Epithelial cell of esophagus (primary cell): ENCODE measurements at regions not wholly inside any gene's neighbourhood (a gene's known extent, or its start where the extent isn't known, plus 50 kb on each side); places are given as distances from the start of the nearest gene placed in this dataset.

Experiments used
- DNase-seq: peaks from one replicate; pipeline ENCODE4 v3.0.0; 2010; ENCODE audit warnings: low read depth
- H3K4me3 ChIP-seq: 2 replicates; pipeline ENCODE4 v1.5.1; 2011; ENCODE audit warnings: mild to moderate bottlenecking, low read length, control low read depth
- TF ChIP-seq, protein P1 (sequence below): IDR thresholded peaks from 2 replicates; pipeline ENCODE4 v1.5.1; 2011; ENCODE audit warnings: low read depth, mild to moderate bottlenecking, low read length, control low read depth, inconsistent platforms; ENCODE audit not compliant: insufficient read depth; ENCODE audit errors: missing control alignments

DNA sequence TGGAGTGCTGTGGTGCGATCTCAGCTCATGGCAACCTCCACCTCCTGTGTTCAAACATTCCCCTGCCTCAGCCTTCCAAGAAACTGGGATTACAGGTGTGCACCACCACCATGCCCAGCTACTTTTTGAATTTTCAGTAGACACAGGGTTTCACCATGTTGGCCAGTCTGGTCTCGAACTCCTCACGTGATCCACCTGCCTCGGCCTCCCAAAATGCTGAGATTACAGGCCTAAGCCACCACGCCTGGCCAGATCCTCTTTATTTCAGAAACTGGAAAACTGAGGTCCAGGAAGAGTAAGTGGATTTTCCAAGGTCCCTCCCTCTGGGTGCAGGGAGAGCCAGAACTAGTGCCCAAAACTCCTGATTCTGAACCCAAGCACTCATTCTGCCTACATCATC lies 413.1 kb upstream of the AUTS2 start:
- TF ChIP-seq, protein P1, sequence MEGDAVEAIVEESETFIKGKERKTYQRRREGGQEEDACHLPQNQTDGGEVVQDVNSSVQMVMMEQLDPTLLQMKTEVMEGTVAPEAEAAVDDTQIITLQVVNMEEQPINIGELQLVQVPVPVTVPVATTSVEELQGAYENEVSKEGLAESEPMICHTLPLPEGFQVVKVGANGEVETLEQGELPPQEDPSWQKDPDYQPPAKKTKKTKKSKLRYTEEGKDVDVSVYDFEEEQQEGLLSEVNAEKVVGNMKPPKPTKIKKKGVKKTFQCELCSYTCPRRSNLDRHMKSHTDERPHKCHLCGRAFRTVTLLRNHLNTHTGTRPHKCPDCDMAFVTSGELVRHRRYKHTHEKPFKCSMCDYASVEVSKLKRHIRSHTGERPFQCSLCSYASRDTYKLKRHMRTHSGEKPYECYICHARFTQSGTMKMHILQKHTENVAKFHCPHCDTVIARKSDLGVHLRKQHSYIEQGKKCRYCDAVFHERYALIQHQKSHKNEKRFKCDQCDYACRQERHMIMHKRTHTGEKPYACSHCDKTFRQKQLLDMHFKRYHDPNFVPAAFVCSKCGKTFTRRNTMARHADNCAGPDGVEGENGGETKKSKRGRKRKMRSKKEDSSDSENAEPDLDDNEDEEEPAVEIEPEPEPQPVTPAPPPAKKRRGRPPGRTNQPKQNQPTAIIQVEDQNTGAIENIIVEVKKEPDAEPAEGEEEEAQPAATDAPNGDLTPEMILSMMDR = no peak
- no peak for DNase-seq
- H3K4me3 ChIP-seq = no peak overlapping the region

DNA sequence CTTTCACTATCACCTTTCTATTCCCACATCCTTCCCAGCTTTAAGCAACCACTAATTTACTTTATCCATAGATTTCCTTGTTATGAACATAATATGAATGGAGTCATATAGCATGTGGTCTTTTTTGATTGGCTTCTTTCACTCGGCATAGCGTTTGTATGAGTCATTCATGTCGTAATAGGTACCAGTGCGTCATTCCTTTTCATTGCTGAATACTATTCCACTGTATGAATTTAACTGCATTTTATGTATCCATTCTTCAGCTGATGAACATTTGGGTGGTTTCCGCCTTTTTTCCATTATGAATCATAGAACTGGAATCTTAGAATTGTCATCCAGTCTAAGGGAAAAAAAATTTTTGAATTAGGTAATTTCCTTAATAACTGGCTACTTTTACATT lies 411.3 kb upstream of the AUTS2 start:
- H3K4me3 ChIP-seq = no peak overlapping the region
- DNase-seq = no peak
- TF ChIP-seq, protein P1 = no peak

DNA sequence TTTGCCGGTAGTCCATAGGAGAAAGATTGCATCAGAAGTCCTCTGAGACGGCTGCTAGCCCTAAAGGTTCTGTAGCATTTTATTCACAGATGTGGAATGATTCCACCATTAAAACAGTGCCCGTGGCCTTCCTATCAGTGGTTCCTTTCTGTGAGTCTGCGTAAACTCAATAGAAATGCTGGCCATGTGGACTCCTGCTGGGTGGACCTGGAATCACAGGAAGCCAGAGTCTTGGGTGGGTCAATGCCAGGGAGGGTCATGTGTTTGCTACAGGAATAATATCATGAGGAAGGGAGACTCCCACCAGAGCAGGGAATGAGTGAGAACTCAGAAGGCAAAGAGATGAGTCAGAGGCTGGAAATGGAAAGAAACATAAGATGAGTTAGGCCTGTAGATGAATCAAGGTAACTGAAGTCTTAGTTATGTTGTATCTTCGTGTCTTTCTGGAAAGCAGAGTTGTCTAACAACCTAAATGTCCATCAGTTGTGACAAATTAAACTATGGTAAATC lies 410.4 kb upstream of the AUTS2 start:
- no peak for DNase-seq
- TF ChIP-seq, protein P1 = no peak
- no peak overlapping the region for H3K4me3 ChIP-seq

DNA sequence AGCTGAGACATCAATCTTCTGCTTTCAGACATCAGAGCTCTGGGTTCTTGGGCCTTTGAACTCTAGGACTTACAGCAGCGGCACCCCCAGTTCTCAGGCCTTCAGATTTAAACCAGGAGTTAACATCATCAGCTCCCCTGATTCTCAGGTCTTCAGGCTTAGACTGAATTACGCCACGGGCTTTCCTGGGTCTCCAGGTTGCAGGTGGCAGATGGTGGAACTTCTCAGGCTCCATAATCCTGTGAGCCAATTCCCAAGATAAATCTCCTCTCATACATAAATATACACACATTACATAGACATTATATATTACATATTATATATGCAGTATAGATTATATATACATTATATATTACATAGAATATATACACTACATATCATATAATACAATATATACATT lies 408.9 kb upstream of the AUTS2 start:
- H3K4me3 ChIP-seq = no peak overlapping the region
- TF ChIP-seq, protein P1 = no peak
- DNase-seq = no peak

DNA sequence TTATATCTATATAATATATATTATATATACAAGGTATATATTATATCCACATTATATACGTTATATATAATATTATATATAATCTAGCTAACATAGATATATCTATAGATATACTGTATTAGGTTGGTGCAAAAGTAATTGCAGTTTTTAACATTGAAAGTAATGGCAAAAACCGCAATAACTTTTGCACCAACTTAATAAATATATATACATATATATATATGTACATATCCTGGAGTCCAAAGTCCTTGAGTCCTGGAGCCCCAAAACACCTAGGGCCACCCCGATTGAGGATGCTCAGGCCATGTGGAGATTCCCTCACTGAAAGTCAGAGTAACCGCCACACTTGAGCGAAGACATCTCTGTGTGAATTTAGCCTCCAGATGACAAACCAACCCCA lies 408.2 kb upstream of the AUTS2 start:
- TF ChIP-seq, protein P1 = no peak
- no peak for DNase-seq
- no peak overlapping the region for H3K4me3 ChIP-seq

DNA sequence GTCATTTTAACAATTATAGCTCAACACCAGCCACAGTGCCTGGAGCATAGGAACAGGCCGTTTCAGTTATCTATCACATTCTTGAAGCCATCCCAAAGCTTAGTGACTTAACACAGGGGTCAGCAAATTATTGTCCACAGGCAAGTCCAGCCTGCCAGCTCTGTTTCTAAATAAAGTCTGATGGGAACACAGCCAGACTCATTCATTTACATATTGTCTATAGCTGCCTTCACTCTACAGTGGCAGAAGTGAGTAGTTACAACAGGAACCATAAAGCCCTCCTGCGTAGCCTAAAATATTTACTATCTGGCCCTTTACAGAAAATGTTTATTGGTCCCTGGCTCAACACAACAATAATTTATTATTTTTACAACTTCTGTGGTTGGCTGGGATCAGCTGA lies 407.5 kb upstream of the AUTS2 start:
- DNase-seq = no peak
- H3K4me3 ChIP-seq = no peak overlapping the region
- TF ChIP-seq, protein P1 = no peak

DNA sequence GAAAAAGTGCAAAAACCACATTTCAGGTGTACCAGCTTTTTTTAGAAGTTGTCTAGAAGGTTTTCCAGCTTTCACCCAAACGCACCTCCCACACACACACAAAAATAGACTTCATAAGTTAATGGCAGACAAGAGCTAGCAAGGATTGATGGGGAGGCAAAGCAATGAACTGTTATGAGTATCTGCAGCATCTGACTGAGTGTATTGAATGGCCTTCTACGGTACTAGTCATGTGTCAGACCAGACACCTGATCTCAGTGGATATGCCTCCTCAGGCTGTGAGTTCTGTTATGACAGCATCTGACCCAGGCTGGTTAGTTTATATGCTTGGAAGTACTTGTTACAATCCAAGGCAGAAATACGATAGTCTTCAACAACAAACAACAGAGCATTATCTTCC lies 406.1 kb upstream of the AUTS2 start:
- DNase-seq = no peak
- TF ChIP-seq, protein P1 = no peak
- no peak overlapping the region for H3K4me3 ChIP-seq
